MM.1S (cell line): ENCODE measurements at regions not wholly inside any gene's neighbourhood (a gene's known extent, or its start where the extent isn't known, plus 50 kb on each side); places are given as distances from the start of the nearest gene placed in this dataset.

ENCODE experiments used
- EZH2 ChIP-seq: fragments of 300-600 bp; sonication (generic); optimal IDR thresholded peaks from 2 replicates; pipeline ENCODE3; 2017; ENCODE audit warnings: low read depth, mild to moderate bottlenecking, antibody characterized with exemption, low read length, mixed read lengths
- EZH2phosphoT487 ChIP-seq: fragments of 300-600 bp; sonication (generic); IDR thresholded peaks from 2 replicates; pipeline ENCODE4 v1.6.1; 2018; ENCODE audit warnings: antibody characterized with exemption, low read length
- TF ChIP-seq, protein P1 (sequence below): fragments of 300-600 bp; sonication (generic); IDR thresholded peaks from 2 replicates; pipeline ENCODE4 v1.5.1; 2016; ENCODE audit warnings: antibody characterized with exemption, low read length, mixed read lengths

- TF ChIP-seq, protein P1, sequence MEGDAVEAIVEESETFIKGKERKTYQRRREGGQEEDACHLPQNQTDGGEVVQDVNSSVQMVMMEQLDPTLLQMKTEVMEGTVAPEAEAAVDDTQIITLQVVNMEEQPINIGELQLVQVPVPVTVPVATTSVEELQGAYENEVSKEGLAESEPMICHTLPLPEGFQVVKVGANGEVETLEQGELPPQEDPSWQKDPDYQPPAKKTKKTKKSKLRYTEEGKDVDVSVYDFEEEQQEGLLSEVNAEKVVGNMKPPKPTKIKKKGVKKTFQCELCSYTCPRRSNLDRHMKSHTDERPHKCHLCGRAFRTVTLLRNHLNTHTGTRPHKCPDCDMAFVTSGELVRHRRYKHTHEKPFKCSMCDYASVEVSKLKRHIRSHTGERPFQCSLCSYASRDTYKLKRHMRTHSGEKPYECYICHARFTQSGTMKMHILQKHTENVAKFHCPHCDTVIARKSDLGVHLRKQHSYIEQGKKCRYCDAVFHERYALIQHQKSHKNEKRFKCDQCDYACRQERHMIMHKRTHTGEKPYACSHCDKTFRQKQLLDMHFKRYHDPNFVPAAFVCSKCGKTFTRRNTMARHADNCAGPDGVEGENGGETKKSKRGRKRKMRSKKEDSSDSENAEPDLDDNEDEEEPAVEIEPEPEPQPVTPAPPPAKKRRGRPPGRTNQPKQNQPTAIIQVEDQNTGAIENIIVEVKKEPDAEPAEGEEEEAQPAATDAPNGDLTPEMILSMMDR, result no peak
- no peak for TF ChIP-seq EZH2
- no peak for TF ChIP-seq EZH2phosphoT487
Measured at GRCh38 chr13:100817928-100818327, 143.3 kb upstream of the TMTC4 start.
